MM.1S (cell line): ENCODE measurements at regions not wholly inside any gene's neighbourhood (a gene's known extent, or its start where the extent isn't known, plus 50 kb on each side); places are given as distances from the start of the nearest gene placed in this dataset.

Experiments
- EZH2 ChIP-seq: fragments of 300-600 bp; sonication (generic); optimal IDR thresholded peaks from 2 replicates; pipeline ENCODE3; 2017; ENCODE audit warnings: low read depth, mild to moderate bottlenecking, antibody characterized with exemption, low read length, mixed read lengths
- EZH2phosphoT487 ChIP-seq: fragments of 300-600 bp; sonication (generic); IDR thresholded peaks from 2 replicates; pipeline ENCODE4 v1.6.1; 2018; ENCODE audit warnings: antibody characterized with exemption, low read length
- TF ChIP-seq, protein P1 (sequence below): fragments of 300-600 bp; sonication (generic); IDR thresholded peaks from 2 replicates; pipeline ENCODE4 v1.5.1; 2016; ENCODE audit warnings: antibody characterized with exemption, low read length, mixed read lengths

DNA sequence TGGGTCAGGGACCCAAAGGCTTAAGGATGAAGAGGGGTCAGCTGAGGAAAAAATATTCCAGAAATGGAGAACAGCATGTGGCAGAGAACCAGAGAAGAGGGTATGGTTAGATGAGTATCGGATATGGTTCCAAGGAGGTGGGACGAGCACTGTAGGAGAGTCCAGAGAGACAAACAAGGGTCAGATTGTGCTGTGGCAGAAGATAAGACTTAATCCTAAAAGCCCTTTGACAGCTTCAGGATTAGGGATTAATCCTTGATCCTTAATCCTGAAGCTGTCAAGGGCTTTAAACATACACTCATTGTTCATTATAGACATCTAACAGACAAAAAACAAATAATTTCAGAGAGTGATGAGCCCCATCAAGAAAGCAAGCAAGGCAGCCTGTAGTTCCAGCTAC lies 124.0 kb downstream of the SPTSSA start:
- TF ChIP-seq, protein P1, sequence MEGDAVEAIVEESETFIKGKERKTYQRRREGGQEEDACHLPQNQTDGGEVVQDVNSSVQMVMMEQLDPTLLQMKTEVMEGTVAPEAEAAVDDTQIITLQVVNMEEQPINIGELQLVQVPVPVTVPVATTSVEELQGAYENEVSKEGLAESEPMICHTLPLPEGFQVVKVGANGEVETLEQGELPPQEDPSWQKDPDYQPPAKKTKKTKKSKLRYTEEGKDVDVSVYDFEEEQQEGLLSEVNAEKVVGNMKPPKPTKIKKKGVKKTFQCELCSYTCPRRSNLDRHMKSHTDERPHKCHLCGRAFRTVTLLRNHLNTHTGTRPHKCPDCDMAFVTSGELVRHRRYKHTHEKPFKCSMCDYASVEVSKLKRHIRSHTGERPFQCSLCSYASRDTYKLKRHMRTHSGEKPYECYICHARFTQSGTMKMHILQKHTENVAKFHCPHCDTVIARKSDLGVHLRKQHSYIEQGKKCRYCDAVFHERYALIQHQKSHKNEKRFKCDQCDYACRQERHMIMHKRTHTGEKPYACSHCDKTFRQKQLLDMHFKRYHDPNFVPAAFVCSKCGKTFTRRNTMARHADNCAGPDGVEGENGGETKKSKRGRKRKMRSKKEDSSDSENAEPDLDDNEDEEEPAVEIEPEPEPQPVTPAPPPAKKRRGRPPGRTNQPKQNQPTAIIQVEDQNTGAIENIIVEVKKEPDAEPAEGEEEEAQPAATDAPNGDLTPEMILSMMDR, result no peak
- no peak for TF ChIP-seq EZH2phosphoT487
- TF ChIP-seq EZH2, result no peak
